ENCODE measurements at regions not wholly inside any gene's neighbourhood (a gene's known extent, or its start where the extent isn't known, plus 50 kb on each side); places are given as distances from the start of the nearest gene placed in this dataset.

- intact Hi-C loops (cut with micrococcal nuclease), result no loop called here
- H3K36me3 ChIP-seq (ENCODE audit: control insufficient read depth, insufficient read depth, low read length), result no peaks in the 10 kb centered on the region
- H3K27me3 ChIP-seq (ENCODE audit: control insufficient read depth, insufficient read depth, low read length), result no peaks in the 10 kb centered on the region
- H3K27ac ChIP-seq (ENCODE audit: low read length), result no peak overlapping the region
- Mint-ChIP-seq H3K36me3 (no peaks in the 10 kb centered on the region), H3K4me3 (no peak overlapping the region), H3K27ac (no peak overlapping the region), H3K27me3 (ENCODE audit: low read depth in 2 of 2) (peaks cover 0 to 3% of the 10 kb centered on the region in 2 donors), H3K4me1 (no peaks in the 10 kb centered on the region), H3K9me3 (peaks cover 8% of the 10 kb centered on the region in 2 donors)
- ATAC-seq, result no peak
- H3K4me1 ChIP-seq (ENCODE audit: control insufficient read depth, insufficient read depth, low read length), result no peaks in the 10 kb centered on the region
- H3K4me3 ChIP-seq (ENCODE audit: low read length), result no peak overlapping the region
- TF ChIP-seq, protein P1, sequence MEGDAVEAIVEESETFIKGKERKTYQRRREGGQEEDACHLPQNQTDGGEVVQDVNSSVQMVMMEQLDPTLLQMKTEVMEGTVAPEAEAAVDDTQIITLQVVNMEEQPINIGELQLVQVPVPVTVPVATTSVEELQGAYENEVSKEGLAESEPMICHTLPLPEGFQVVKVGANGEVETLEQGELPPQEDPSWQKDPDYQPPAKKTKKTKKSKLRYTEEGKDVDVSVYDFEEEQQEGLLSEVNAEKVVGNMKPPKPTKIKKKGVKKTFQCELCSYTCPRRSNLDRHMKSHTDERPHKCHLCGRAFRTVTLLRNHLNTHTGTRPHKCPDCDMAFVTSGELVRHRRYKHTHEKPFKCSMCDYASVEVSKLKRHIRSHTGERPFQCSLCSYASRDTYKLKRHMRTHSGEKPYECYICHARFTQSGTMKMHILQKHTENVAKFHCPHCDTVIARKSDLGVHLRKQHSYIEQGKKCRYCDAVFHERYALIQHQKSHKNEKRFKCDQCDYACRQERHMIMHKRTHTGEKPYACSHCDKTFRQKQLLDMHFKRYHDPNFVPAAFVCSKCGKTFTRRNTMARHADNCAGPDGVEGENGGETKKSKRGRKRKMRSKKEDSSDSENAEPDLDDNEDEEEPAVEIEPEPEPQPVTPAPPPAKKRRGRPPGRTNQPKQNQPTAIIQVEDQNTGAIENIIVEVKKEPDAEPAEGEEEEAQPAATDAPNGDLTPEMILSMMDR (IDR thresholded peaks at IDR 0.05), result no peak
- H3K9me3 ChIP-seq (ENCODE audit: control insufficient read depth, insufficient read depth, low read length), result no peaks in the 10 kb centered on the region
- DNase-seq, result no peak
Observed at GRCh38 chr2:23203383-23203782, 181.6 kb upstream of the KLHL29 start.

DNA sequence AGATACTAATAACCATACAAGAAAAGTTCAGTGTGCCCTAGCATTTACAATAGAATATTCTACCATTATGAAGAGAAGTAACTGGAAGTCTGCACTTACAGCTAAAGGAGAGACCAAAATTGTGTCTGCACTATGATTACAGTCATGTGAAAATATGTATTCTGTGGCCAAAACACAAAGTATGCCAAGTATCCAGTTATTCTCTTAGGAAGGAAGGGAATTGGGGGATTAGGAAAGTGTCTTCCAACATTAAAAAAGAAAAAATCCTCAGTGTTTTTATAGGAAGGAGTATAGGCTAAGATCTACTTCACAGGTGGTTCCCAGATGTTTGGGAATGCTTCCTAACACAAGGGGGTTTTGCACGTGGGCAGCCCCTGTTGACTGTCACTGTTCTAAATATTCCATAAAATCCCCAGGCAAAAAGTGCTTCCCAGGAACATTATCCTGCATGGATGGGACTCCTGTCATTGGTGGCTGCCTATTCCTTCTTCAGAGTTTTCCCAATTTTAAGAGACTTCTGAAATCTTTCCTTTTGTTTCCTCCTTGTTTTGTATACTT lies 180.2 kb upstream of the KLHL29 start:
- TF ChIP-seq, protein P1 (IDR thresholded peaks at IDR 0.05), result no peak
- no peaks in the 10 kb centered on the region for H3K36me3 ChIP-seq (ENCODE audit: control insufficient read depth, insufficient read depth, low read length)
- H3K27me3 ChIP-seq (ENCODE audit: control insufficient read depth, insufficient read depth, low read length), result no peaks in the 10 kb centered on the region
- H3K27ac ChIP-seq (ENCODE audit: low read length), result no peak overlapping the region
- no peaks in the 10 kb centered on the region for H3K4me1 Mint-ChIP-seq
- DNase-seq (no peak), ATAC-seq (no peak)
- H3K4me3 ChIP-seq (ENCODE audit: low read length), result no peak overlapping the region
- no peak overlapping the region for H3K27ac Mint-ChIP-seq
- no peaks in the 10 kb centered on the region for H3K9me3 ChIP-seq (ENCODE audit: control insufficient read depth, insufficient read depth, low read length)
- H3K9me3 Mint-ChIP-seq, result peaks cover 7 to 8% of the 10 kb centered on the region in 2 donors
- WGBS (ENCODE audit: insufficient coverage), result 73% methylated on average over 1 of the region's 1 CpG
- no peaks in the 10 kb centered on the region for H3K4me1 ChIP-seq (ENCODE audit: control insufficient read depth, insufficient read depth, low read length)
- no peak overlapping the region for H3K4me3 Mint-ChIP-seq
- intact Hi-C loops (cut with micrococcal nuclease), result no loop called here
- H3K36me3 Mint-ChIP-seq, result no peaks in the 10 kb centered on the region
- H3K27me3 Mint-ChIP-seq (ENCODE audit: low read depth in 2 of 2), result peaks cover 0 to 3% of the 10 kb centered on the region in 2 donors

GRCh38 chr2:23206650-23207049 lies 178.3 kb upstream of the KLHL29 start:
- Histone ChIP-seq H3K27ac (ENCODE audit: low read length) (no peak overlapping the region), H3K4me1 (ENCODE audit: control insufficient read depth, insufficient read depth, low read length) (no peaks in the 10 kb centered on the region), H3K36me3 (ENCODE audit: control insufficient read depth, insufficient read depth, low read length) (no peaks in the 10 kb centered on the region), H3K4me3 (ENCODE audit: low read length) (no peak overlapping the region), H3K27me3 (ENCODE audit: control insufficient read depth, insufficient read depth, low read length) (no peaks in the 10 kb centered on the region), H3K9me3 (ENCODE audit: control insufficient read depth, insufficient read depth, low read length) (no peaks in the 10 kb centered on the region)
- intact Hi-C loops (cut with micrococcal nuclease), result no loop called here
- DNase-seq (no peak), ATAC-seq (no peak)
- Mint-ChIP-seq H3K4me1 (no peaks in the 10 kb centered on the region), H3K9me3 (peaks cover 3 to 8% of the 10 kb centered on the region in 2 donors), H3K27ac (no peak overlapping the region), H3K27me3 (ENCODE audit: low read depth in 2 of 2) (no peaks in the 10 kb centered on the region), H3K4me3 (no peak overlapping the region), H3K36me3 (no peaks in the 10 kb centered on the region)
- TF ChIP-seq, protein P1 (IDR thresholded peaks at IDR 0.05), result no peak
- WGBS (ENCODE audit: insufficient coverage), result 89% methylated on average over 8 of the region's 8 CpGs

DNA sequence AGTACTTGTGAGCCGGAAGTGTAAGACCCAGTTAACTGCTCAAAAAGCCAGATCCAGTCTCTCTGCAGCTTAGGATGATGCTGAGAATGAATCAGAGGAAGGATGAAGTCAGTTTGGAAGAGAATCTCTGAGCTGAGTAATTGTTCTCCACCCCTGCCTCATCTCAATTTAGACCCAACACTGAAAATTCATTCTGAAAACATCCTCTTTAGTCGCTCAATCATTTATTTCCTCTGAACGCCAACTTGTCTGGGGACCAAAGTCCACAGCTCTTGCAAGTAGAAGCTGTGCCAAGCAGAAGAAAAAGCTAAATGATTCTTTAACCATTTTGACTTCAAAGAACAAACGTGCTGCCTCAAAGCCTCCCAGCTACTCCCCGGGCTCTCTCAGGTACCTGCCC lies 177.1 kb upstream of the KLHL29 start:
- Histone ChIP-seq H3K27me3 (ENCODE audit: control insufficient read depth, insufficient read depth, low read length) (no peaks in the 10 kb centered on the region), H3K36me3 (ENCODE audit: control insufficient read depth, insufficient read depth, low read length) (no peaks in the 10 kb centered on the region), H3K9me3 (ENCODE audit: control insufficient read depth, insufficient read depth, low read length) (no peaks in the 10 kb centered on the region), H3K4me3 (ENCODE audit: low read length) (no peak overlapping the region), H3K4me1 (ENCODE audit: control insufficient read depth, insufficient read depth, low read length) (no peaks in the 10 kb centered on the region), H3K27ac (ENCODE audit: low read length) (no peak overlapping the region)
- ATAC-seq, result no peak
- Mint-ChIP-seq H3K4me3 (no peak overlapping the region), H3K27me3 (ENCODE audit: low read depth in 2 of 2) (no peaks in the 10 kb centered on the region), H3K4me1 (no peaks in the 10 kb centered on the region), H3K36me3 (no peaks in the 10 kb centered on the region), H3K9me3 (peaks cover 3 to 8% of the 10 kb centered on the region in 2 donors), H3K27ac (no peak overlapping the region)
- TF ChIP-seq, protein P1 (IDR thresholded peaks at IDR 0.05), result no peak
- intact Hi-C loops (cut with micrococcal nuclease), result no loop called here
- WGBS (ENCODE audit: insufficient coverage), result 85% methylated on average over 5 of the region's 5 CpGs
- no peak for DNase-seq
